ENCODE measurements at regions not wholly inside any gene's neighbourhood (a gene's known extent, or its start where the extent isn't known, plus 50 kb on each side); places are given as distances from the start of the nearest gene placed in this dataset.
"Not testable (repeated sequence)": the region's sequence is repeated elsewhere in the genome, so short reads cannot be mapped to it uniquely, and the experiment has no call there.

GRCh38 chr1:198809247-198809646 is 170.4 kb downstream of the PTPRC start:
- peak; percentile 34 for DNase-seq

DNA sequence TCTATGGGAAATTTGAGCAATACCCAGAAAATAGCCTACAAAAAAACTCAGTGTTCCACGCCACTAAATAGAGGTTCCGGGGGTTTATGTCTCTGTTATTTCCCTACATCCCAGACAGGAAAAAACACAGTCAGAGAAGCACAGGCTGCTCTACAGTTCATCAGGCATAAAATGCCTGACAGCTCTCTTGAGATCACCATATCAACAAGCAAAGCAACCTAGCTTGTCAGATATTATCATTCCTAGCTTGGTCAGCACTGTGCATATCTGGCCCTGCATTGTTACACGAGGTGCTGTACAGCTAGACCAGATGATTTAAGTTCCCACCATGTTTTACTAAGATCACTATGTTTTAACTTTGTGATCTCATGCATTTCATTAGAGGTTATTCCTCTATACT is 172.6 kb downstream of the PTPRC start:
- DNase-seq, result no peak

GRCh38 chr1:198823626-198824025 is 184.8 kb downstream of the PTPRC start:
- no peak for DNase-seq

DNA sequence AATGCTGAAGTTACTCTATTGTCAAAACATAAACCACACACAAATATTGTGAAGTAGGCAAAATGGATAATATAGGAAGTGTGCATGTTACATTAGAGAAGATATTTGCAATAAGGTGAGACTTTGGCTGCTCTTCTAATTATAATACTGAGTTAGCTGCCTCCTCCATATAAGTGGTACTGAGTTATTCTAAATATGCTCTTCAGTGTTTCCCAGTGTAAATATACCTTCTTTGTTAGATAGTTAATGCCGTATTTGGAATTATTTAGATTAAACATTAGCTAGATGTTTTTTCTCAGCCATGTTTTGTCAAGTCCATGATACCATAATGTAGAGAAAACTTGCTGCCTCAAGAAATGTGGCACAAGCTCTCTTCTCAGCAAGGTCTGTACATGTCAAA is 186.4 kb downstream of the PTPRC start:
- DNase-seq, result no peak

DNA sequence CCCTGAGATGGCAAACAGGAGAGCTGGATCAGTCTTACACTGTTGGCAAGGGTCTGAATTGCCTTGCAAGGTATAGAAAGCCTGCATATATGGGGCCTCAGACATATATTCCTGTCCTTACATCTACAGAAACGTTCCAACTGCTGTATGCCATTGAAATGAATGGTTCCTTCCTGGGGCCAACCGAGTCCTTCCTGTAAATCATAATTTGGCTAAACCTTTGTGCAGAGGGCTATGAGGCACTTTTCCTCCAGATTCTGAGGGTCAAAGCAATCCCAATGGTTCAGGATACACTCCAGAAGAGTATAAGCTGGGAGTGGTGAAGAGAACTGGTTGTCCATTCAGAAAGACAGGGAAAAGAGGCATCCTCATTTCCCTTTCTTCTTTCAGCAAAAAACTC is 190.5 kb downstream of the PTPRC start:
- no peak for DNase-seq

- DNase-seq, result peak; percentile 22
Observed at GRCh38 chr1:198829944-198830343, 191.1 kb downstream of the PTPRC start.

DNA sequence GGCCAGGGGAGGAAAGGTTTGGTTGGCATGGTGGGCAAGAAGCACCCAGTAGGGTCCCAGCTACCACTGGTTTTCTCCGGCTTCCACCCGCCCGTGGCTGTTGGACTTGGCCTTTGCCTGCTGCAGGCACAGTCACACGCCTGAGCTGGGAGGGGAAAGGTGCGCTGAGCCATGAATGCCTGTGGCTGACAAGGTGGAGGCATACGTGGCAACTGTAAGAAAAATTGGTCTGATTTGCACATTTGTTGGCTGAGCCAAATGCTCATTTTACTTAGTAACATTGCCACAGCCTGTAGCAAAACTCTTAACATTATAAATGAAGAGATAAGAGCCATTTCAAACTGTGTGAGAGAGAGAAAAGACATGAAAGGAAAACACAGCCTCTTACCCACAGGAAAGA is 191.6 kb downstream of the PTPRC start:
- DNase-seq, result no peak

- no peak for DNase-seq
Observed at GRCh38 chr1:198833706-198834503, 195.1 kb downstream of the PTPRC start.

DNA sequence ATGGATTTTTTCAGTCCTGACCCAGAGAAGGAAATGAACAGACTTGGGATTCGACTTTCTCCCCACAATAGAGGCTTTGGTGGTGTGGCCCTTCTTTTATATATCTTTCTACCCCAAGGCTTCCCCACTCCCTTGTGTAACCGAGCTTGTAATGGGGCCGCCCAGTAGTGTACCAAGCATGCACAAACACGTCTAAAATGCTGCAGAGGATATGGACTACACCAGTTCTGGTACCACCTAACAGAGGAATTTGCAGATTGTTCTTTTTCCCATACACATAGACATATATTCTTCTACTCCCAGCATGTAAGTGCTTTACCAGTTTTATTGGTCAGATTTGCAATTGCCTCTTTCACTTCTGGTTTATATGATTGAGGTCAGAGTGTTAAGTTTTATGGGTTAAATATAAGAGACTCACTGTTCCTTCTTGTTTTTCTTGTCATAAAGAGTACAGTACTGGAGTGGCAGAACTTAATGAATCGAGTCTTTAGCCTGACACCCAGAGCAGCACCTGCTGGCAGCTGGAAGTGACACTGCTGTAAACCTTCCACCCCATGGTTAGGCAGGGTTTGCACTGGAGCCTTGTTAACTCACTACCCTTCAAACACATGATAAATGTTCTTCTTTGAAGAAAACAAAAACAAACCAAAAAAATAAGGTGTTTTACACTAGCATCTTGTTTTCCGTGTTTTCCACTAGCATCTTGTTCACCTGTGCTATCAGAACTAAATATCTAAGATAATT is 198.6 kb downstream of the PTPRC start:
- no peak for DNase-seq

GRCh38 chr1:198838022-198838342 is 199.1 kb downstream of the PTPRC start:
- DNase-seq, result no peak

DNA sequence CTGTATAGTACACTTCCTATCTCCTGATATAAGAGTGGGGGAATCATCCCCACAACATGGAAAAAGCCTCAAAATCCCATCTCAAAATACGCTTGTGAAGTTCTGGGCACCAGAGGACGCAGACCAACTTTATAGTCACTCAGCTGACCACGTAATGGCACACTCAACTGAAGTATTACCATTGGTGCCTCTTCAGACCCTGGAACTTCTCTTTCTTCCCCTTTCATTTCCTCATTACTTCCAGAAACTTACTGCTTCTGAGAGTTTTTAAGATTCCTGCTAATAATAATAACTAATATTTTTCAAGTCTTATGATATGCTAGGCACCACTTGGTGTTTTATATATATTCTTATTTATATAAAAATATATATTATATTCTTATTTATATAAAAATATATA is 202.6 kb downstream of the PTPRC start:
- no peak for DNase-seq

- DNase-seq, result no peak
Observed at GRCh38 chr1:198842686-198843085, 203.8 kb downstream of the PTPRC start.

- no peak for DNase-seq
Observed at GRCh38 chr1:198845271-198845670, 206.4 kb downstream of the PTPRC start.

- peak; percentile 59 for DNase-seq
Observed at GRCh38 chr1:198845851-198846250, 207.0 kb downstream of the PTPRC start.

GRCh38 chr1:198846556-198846955 is 207.7 kb downstream of the PTPRC start:
- DNase-seq, result peak; percentile 3

DNA sequence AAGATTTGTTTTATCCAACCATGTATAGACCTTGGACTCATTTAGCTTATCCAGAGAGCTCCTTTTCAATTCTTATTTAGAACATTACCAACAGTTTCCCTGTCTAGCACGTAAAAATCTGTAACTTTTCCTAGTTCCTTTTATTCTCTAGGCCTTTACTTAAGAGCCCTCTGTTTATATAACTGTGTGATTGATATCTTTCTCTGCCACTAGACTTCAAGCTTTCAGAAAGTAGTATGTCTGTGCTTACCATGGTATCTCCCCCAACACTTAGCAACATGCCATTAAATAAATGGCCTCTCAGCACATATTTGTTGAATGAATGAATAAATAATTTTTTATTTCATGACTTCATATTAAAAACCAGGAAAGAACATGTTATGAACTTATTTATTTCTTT is 209.4 kb downstream of the PTPRC start:
- peak; percentile 34 for DNase-seq

DNA sequence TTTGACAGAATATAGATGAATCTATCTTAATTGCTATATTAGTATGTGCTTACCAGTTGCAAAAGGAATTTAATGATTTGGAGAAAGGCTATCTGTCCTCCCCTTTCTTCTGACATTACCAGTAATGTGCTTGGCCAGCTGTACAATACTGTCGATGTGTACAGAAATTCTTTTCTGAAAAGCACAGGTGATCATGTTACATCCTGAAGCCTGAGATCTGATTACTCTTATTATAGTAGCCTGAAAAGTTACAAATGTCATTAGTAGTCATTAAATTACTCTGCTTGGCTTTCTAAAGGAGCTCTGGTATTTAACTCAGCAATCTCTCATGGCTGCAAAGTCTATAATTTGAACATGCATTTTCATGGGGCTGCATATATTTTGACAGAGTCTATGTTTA is 209.8 kb downstream of the PTPRC start:
- no peak for DNase-seq

DNA sequence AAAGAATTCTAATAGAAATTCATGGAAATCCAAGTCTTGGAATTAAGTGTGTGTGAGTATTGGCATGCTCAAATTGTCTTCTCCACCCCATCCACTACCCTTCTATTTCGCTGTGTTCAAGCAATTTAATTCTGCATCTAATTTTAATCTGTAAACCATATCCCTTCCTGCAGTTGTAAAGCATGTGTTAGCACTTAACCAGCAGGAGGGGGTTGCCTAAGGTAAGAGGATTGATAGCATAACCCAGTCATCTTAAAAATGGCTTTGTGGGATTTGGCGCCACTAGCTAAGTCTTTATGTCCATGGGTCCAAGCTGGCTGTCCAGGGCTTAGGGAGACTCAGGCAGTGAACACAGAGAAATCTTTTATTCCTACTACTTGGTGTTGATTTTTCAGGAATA is 210.3 kb downstream of the PTPRC start:
- DNase-seq, result peak; percentile 9

GRCh38 chr1:198850196-198850595 is 211.4 kb downstream of the PTPRC start:
- DNase-seq, result peak; percentile 10

DNA sequence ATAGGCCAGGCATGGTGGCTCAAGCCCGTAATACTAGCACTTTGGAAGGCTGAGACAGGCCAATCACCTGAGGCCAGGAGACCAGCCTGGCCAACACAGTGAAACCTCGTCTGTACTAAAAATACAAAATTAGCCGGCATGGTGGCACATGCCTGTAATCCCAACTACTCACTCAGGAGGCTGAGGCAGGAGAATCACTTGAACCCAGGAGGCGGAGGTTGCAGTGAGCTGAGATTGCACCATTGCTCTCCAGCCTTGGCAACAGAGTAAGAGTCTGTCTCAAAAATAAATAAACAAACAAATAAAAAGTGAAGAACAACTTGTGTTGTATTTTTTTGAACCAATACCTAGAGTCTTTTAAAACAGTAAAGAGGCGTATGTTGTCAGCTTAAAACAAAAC is 212.1 kb downstream of the PTPRC start:
- not testable (repeated sequence) for DNase-seq

DNA sequence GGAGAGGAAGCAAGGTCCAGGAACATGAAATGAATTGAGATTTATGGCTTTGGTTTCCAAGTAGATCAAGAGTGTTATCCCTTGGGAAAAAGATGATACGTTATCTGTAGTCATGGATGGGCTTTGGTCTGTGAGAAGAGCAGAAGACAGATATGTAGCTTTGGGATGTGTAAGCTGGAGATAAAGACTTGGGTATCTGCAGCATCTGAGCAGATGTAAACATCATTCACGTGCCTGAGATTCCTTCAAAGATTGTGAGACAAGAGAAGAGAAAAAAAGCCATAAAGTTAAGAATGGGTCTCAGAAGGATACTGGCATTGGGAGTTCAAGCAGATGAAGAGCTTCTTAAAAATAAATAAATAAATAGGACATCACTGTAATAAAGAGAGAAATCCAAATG is 217.8 kb downstream of the PTPRC start:
- no peak for DNase-seq

DNA sequence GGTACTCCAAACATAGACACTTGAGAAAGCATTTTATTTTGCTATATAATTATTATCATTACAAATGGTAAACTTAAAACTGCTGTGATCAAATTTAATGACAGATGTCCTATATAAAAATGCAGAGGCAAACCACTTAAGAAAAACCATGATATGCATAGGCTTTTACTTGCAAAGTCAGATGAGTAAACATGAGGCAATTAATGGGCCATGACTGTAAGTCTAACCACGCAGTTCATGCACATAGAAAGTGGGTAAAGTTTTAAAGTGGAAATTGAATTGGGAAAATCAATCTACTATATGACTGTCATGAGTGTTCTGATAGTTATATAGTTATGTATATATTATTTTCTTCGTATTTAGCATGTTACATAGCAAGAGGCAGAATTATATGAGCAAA is 219.2 kb downstream of the PTPRC start:
- DNase-seq, result no peak

GRCh38 chr1:198860371-198860770 is 221.5 kb downstream of the PTPRC start:
- DNase-seq, result no peak

GRCh38 chr1:198861636-198862035 is 222.8 kb downstream of the PTPRC start:
- no peak for DNase-seq

DNA sequence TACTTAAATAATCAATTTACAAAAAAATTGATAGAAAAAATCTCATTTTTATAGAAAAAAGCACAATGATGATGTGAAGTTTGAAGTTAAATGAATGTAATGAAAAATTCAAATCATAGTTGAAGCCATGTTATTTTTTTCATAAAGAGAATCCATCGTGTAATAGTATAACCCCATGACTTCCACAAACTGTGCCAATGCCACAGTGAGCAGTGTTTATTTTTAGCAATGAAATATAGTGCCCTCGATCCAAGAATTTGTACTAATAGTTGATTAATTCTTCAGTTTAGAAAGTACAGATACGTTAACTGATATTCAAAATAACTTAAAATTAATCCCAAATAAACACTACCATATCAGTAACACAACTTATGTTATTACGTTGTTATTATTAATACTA is 225.9 kb downstream of the PTPRC start:
- DNase-seq, result no peak

Measured in fibroblast of skin of right biceps (primary cell).